GM13976 (cell line): ENCODE measurements at regions not wholly inside any gene's neighbourhood (a gene's known extent, or its start where the extent isn't known, plus 50 kb on each side); places are given as distances from the start of the nearest gene placed in this dataset.

ENCODE experiments used
- DNase-seq: peaks from one replicate; pipeline ENCODE4 v3.0.0; 2012; ENCODE audit warnings: low spot score
- in situ Hi-C: fragments of 300-500 bp; cut with MboI; formaldehyde crosslinking; loops from one replicate; pipeline ENCODE4 v1.12.0; 2022; ENCODE audit warnings: low sequenced_read_pairs, mixed read lengths, inconsistent platforms; ENCODE audit not compliant: unreplicated experiment
- TF ChIP-seq, protein P1 (sequence below): IDR thresholded peaks from 2 replicates; pipeline ENCODE4 v1.5.1; 2012; ENCODE audit warnings: borderline replicate concordance, mild to moderate bottlenecking; ENCODE audit not compliant: insufficient read depth; ENCODE audit errors: extremely low read depth, missing control alignments, control extremely low read depth

DNA sequence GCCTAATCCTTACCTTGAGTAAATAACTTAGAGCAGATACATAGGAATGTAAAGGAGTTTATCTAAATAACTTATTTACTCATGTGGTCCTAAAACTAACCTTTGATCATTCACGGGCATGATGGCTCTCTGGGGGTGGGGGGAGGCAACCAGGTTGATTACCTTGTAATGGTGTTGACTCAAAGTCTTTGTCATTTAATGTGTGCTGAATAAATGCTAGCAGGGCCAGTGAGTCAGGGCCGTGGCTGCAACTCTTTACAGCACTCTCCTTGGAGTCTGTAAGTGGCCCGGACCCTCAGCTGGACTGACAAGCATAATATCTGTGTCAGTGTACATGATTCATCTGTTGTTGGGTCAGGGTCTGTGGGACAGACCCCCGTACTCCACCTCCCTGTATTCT, 203.0 kb downstream of the EPM2A start:
- in situ Hi-C loops: no loop called here
- DNase-seq: no peak
- TF ChIP-seq, protein P1, sequence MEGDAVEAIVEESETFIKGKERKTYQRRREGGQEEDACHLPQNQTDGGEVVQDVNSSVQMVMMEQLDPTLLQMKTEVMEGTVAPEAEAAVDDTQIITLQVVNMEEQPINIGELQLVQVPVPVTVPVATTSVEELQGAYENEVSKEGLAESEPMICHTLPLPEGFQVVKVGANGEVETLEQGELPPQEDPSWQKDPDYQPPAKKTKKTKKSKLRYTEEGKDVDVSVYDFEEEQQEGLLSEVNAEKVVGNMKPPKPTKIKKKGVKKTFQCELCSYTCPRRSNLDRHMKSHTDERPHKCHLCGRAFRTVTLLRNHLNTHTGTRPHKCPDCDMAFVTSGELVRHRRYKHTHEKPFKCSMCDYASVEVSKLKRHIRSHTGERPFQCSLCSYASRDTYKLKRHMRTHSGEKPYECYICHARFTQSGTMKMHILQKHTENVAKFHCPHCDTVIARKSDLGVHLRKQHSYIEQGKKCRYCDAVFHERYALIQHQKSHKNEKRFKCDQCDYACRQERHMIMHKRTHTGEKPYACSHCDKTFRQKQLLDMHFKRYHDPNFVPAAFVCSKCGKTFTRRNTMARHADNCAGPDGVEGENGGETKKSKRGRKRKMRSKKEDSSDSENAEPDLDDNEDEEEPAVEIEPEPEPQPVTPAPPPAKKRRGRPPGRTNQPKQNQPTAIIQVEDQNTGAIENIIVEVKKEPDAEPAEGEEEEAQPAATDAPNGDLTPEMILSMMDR: no peak

DNA sequence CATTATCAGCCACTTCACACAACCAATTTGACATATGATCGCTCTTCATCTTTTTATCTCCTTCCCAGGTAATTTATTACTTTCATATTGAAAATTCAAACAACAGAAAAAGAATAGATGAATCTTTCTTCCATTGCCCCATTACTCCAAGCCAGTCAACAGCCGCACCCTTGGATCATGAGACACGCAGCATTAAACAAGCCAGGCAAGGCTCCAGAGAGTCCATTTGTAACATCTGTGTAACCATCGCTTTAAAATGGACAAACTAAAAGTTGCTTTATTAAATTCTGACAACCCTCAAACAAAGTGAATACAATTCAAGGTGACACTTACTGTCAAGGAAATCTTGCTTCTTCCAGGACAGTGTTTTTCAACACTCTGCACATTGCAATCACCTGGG, 200.3 kb downstream of the EPM2A start:
- TF ChIP-seq, protein P1: no peak
- in situ Hi-C loops: no loop called here
- DNase-seq: no peak

DNA sequence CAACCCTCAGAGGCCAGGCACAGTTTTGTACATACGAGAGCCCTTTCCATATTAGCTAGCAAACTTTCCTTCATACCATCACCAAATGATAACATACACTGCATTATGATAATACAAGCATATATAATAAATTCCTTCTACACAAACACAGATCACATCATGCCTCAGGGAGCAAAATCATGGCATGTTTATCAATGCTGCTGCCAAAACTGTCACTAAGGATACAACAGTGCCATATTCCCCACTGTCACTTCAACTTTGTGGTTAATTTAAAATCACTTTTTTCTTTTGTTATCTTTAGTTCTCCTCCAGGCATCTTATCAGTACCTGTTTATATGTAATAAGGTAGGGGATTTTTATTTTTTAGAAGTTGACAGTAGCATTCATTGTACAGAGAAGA, 196.3 kb downstream of the EPM2A start:
- in situ Hi-C loops: no loop called here
- DNase-seq: no peak
- TF ChIP-seq, protein P1: no peak

DNA sequence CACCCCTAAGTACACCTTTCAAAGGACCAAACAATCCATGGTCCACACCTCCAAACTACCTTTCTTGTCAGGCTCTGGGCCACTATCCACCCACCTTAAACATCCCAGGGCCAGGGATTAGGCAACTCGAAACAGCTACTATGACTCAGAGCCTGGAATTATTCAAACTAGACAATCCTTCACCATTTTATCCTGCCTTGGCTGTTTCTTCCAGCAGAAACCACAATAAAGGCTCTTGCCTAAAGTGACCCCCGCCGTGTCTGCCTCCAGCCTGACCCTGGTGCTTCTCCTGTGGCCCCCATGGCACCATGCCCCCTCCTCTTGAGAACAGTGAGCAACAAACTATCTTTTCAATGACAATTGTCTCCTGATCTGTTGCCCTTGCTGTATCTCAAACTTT, 195.5 kb downstream of the EPM2A start:
- in situ Hi-C loops: no loop called here
- no peak for DNase-seq
- TF ChIP-seq, protein P1: no peak

DNA sequence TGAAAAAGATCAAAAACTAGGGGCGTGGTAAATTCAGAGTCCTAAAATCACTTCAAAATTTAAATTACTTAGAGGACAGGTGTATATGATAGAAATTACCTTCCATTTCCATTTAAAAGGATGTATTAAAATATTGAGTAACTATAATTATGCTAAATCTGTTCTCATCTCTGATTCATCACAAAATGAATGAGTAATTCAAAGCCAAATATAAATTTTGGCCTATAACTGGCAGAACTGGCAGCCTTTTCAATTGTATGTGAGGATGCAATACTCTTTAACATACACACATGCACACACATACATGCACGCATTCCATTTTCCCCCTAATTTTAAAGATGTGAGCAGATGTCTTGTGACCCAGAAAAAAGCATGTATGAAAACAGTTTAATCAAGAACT, 194.6 kb downstream of the EPM2A start:
- DNase-seq: no peak
- TF ChIP-seq, protein P1: no peak
- in situ Hi-C loops: no loop called here

DNA sequence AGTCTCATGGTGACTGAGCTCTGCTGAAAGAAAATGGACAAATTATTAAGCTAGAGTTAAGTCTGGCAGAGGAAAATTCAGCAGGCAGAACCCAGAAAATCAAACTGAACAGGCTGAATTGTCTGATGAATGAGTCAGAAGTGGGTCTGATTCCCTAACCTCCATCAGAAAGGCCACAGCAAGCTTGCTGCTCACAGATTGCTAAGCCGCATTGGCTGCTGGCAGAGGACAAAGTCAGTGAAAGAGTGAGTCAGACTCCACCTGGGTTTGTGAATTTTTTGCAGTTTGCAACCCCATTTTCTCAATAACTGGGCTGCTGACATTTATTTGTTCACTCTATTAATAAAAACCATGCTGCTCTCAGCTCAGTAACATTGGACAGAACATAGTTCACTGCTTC, 191.3 kb downstream of the EPM2A start:
- TF ChIP-seq, protein P1: no peak
- DNase-seq: no peak
- in situ Hi-C loops: no loop called here

DNA sequence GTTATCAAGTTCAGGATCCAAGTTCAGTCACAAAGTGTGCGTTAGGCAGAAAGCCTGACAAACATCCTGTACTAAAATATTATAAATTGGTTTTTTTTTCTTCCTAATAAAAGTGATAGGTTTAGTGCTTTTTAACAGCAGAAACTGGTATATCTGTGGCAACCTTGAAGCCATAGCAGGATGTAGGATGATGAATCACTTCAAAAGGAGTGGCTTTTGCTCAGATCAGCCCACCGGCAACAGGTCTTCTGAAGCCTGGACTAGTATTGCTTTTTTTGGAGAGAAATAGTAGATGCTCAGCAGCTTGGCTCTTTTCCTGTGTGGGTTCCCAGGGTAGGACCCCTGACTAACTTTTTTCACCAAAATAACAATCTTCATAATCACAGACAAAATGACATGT, 190.8 kb downstream of the EPM2A start:
- in situ Hi-C loops: no loop called here
- no peak for DNase-seq
- TF ChIP-seq, protein P1: no peak
